Peyer's patch (tissue), 4 donors: ENCODE measurements at regions not wholly inside any gene's neighbourhood (a gene's known extent, or its start where the extent isn't known, plus 50 kb on each side); places are given as distances from the start of the nearest gene placed in this dataset.
"Not testable (repeated sequence)": the region's sequence is repeated elsewhere in the genome, so short reads cannot be mapped to it uniquely, and the experiment has no call there.

Experiments used
- DNase-seq, 3 donors: peaks; one replicate each; pipeline ENCODE4 v3.0.0-alpha.2; 2017 to 2019
- H3K27ac ChIP-seq, 4 donors: fragments of 200-600 bp; sonication (generic); one replicate each; pipeline ENCODE4 v1.5.1; 2016 to 2019
- H3K27me3 ChIP-seq, 2 donors: fragments of 200-600 bp; sonication (generic); one replicate each; pipeline ENCODE4 v1.5.1; 2019
- H3K36me3 ChIP-seq, 3 donors: fragments of 200-600 bp; sonication (generic); one replicate each; pipeline ENCODE4 v1.5.1; 2016 to 2019
- H3K4me1 ChIP-seq, 4 donors: fragments of 200-600 bp; sonication (generic); one replicate each; pipeline ENCODE4 v1.5.1; 2016 to 2019
- H3K4me3 ChIP-seq, 4 donors: fragments of 200-600 bp; sonication (generic); 1 replicate in 3 of 4; 2 replicates in 1 of 4; pipeline ENCODE4 v1.5.1; 2016 to 2019; ENCODE audit warnings: mild to moderate bottlenecking in 1 of 4
- H3K9me3 ChIP-seq, 4 donors: fragments of 200-600 bp; sonication (generic); one replicate each; pipeline ENCODE4 v1.5.1; 2016 to 2019; ENCODE audit warnings: mild to moderate bottlenecking in 1 of 4
- CTCF ChIP-seq, 6 experiments: fragments of 450-650 bp in 4 of 6; fragments of 200-600 bp in 2 of 6; sonication (generic) in 1 of 6; IDR thresholded peaks; one replicate each; pipeline ENCODE4 v1.5.1; 2017 to 2019; ENCODE audit warnings: antibody characterized with exemption in 6 of 6, mild to moderate bottlenecking in 3 of 6, moderate library complexity in 1 of 6
- POLR2A ChIP-seq, 2 donors: fragments of 450-650 bp; IDR thresholded peaks; one replicate each; pipeline ENCODE4 v1.5.1; 2017; ENCODE audit warnings: antibody characterized with exemption in 2 of 2, mild to moderate bottlenecking in 2 of 2, moderate library complexity in 2 of 2

GRCh38 chr4:34419871-34420270, 1824.4 kb downstream of the ARAP2 start:
- TF ChIP-seq POLR2A (IDR thresholded peaks at IDR 0.05) (no peak), CTCF (IDR thresholded peaks at IDR 0.05) (no peak)
- DNase-seq, result no peak
- Histone ChIP-seq H3K4me3 (no peak overlapping the region), H3K27ac (no peak overlapping the region), H3K9me3 (no peaks in the 10 kb centered on the region), H3K4me1 (no peaks in the 10 kb centered on the region), H3K27me3 (no peaks in the 10 kb centered on the region), H3K36me3 (no peaks in the 10 kb centered on the region)

- Histone ChIP-seq H3K27ac (no peak overlapping the region), H3K4me1 (no peaks in the 10 kb centered on the region), H3K9me3 (no peaks in the 10 kb centered on the region), H3K4me3 (no peak overlapping the region), H3K27me3 (no peaks in the 10 kb centered on the region), H3K36me3 (no peaks in the 10 kb centered on the region)
- TF ChIP-seq POLR2A (IDR thresholded peaks at IDR 0.05) (no peak), CTCF (IDR thresholded peaks at IDR 0.05) (no peak)
- DNase-seq, result no peak
These were observed 1821.7 kb downstream of the ARAP2 start for GRCh38 chr4:34422472-34423175.

GRCh38 chr4:34432706-34433105, 1811.6 kb downstream of the ARAP2 start:
- no peak for DNase-seq
- H3K9me3 ChIP-seq, result no peaks in the 10 kb centered on the region
- H3K4me3 ChIP-seq, result no peak overlapping the region
- H3K4me1 ChIP-seq, result no peaks in the 10 kb centered on the region
- H3K27ac ChIP-seq, result no peak overlapping the region
- H3K27me3 ChIP-seq, result no peaks in the 10 kb centered on the region
- TF ChIP-seq CTCF (IDR thresholded peaks at IDR 0.05) (no peak), POLR2A (IDR thresholded peaks at IDR 0.05) (no peak)
- no peaks in the 10 kb centered on the region for H3K36me3 ChIP-seq

DNA sequence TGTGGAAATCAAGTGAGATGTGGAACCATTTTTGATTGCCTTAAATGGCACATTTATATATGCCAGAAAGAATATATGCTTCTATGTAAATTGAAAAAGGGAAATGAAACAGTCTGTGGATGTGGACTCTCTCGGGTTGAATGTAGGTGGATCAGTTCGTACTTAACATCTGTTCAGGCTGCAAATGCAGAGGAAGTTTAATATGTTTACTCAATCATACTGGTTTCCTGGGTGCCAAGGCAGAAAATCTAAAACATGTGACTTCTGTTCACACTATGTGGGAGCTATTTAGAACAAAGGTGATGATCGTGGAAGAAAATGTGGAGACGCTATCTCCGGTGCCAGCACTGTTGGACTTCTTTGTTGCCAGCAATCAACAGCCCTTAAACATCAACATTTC, 1809.9 kb downstream of the ARAP2 start:
- not testable (repeated sequence) for H3K36me3 ChIP-seq, H3K4me1 ChIP-seq, H3K9me3 ChIP-seq, H3K27me3 ChIP-seq, H3K4me3 ChIP-seq, DNase-seq, H3K27ac ChIP-seq

DNA sequence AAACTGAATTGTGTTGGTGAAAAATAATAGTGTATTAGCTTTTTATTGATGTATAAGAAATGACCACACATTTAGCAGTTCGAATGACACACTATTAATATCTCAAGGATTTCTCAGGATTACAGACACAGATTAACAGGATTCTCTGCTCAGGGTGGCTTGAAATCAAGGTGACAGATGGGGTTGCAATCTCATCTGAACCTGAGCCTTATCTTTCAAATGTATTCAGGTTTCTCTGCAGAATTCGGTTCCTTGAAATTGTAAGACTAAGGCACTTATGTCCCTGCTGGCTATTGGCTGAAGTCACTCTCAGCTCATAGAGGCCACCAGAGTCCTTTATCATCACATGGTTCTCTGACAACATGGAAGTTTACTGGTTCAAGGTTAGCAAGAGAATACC, 1780.1 kb downstream of the ARAP2 start:
- H3K9me3 ChIP-seq, result no peaks in the 10 kb centered on the region
- no peaks in the 10 kb centered on the region for H3K36me3 ChIP-seq
- H3K27ac ChIP-seq, result no peak overlapping the region
- DNase-seq, result no peak
- no peaks in the 10 kb centered on the region for H3K4me1 ChIP-seq
- TF ChIP-seq CTCF (IDR thresholded peaks at IDR 0.05) (no peak), POLR2A (IDR thresholded peaks at IDR 0.05) (no peak)
- H3K4me3 ChIP-seq, result no peak overlapping the region
- no peaks in the 10 kb centered on the region for H3K27me3 ChIP-seq

DNA sequence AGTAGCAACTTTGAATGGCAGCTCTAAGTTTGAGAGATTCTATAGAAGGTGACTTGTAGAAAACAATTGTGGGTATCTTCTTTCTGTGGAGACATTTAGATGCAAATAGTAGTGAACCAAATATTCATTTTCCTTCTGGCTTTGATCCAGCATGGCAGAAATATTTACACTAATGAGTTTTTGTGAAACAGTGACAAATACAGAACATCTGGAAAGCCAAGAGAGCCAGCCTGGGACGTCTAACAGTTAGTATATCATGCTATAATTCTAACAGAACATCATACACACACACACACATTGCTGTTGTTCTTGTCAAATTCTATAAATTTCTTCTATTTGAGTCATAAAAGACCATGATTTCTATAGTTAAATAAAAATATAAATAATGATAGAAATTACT, 1777.9 kb downstream of the ARAP2 start:
- H3K27ac ChIP-seq, result no peak overlapping the region
- no peaks in the 10 kb centered on the region for H3K27me3 ChIP-seq
- DNase-seq, result no peak
- no peak overlapping the region for H3K4me3 ChIP-seq
- no peaks in the 10 kb centered on the region for H3K9me3 ChIP-seq
- no peaks in the 10 kb centered on the region for H3K36me3 ChIP-seq
- TF ChIP-seq POLR2A (IDR thresholded peaks at IDR 0.05) (no peak), CTCF (IDR thresholded peaks at IDR 0.05) (no peak)
- H3K4me1 ChIP-seq, result no peaks in the 10 kb centered on the region
